Thymus (tissue), 11 donors: ENCODE measurements at regions not wholly inside any gene's neighbourhood (a gene's known extent, or its start where the extent isn't known, plus 50 kb on each side); places are given as distances from the start of the nearest gene placed in this dataset.

ENCODE experiments used
- DNase-seq, 9 donors: peaks; one replicate each; pipeline ENCODE4 v3.0.0-alpha.2; 2013; ENCODE audit warnings: low spot score in 9 of 9, low read depth in 6 of 9, missing footprints in 1 of 9
- H3K27ac ChIP-seq, 2 donors: one replicate each; pipeline ENCODE4 v1.5.1; 2013; ENCODE audit warnings: control low read depth in 1 of 2, low read depth in 1 of 2, low read length in 1 of 2, mild to moderate bottlenecking in 1 of 2, moderate library complexity in 1 of 2
- H3K27me3 ChIP-seq, 2 donors: one replicate each; pipeline ENCODE4 v1.5.1; 2013; ENCODE audit warnings: low read length in 1 of 2; ENCODE audit not compliant: control insufficient read depth in 2 of 2, insufficient read depth in 1 of 2
- H3K36me3 ChIP-seq, 2 donors: one replicate each; pipeline ENCODE4 v1.5.1; 2013; ENCODE audit warnings: low read length in 1 of 2, mild to moderate bottlenecking in 1 of 2, moderate library complexity in 1 of 2; ENCODE audit not compliant: control insufficient read depth in 2 of 2, insufficient read depth in 2 of 2
- H3K4me1 ChIP-seq, 2 donors: one replicate each; pipeline ENCODE4 v1.5.1; 2013; ENCODE audit warnings: low read length in 2 of 2; ENCODE audit not compliant: control insufficient read depth in 2 of 2, insufficient read depth in 2 of 2
- H3K4me3 ChIP-seq, 2 donors: one replicate each; pipeline ENCODE4 v1.5.1; 2013; ENCODE audit warnings: low read length in 2 of 2, control low read depth in 1 of 2, mild to moderate bottlenecking in 1 of 2
- H3K9me3 ChIP-seq, 2 donors: one replicate each; pipeline ENCODE4 v1.5.1; 2013; ENCODE audit warnings: low read length in 1 of 2, mild to moderate bottlenecking in 1 of 2; ENCODE audit not compliant: control insufficient read depth in 2 of 2, insufficient read depth in 1 of 2
- WGBS: extraction: QIAGEN DNeasy Blood & Tissue Kit; methylation state at CpG from one replicate; pipeline ENCODE4 v1.1.7; 2013; 5-methylcytosine and 5-hydroxymethylcytosine counted together
- donor health status: healthy.

- H3K9me3 ChIP-seq, result no peaks in the 10 kb centered on the region
- no peak for DNase-seq
- no peak overlapping the region for H3K4me3 ChIP-seq
- no peaks in the 10 kb centered on the region for H3K27me3 ChIP-seq
- WGBS, result 93% methylated on average over 3 of the region's 3 CpGs
- H3K4me1 ChIP-seq, result no peaks in the 10 kb centered on the region
- H3K36me3 ChIP-seq, result no peaks in the 10 kb centered on the region
- H3K27ac ChIP-seq, result no peak overlapping the region
Observed at GRCh38 chr3:36297195-36297594, 83.1 kb upstream of the STAC start.

GRCh38 chr3:36298188-36298587, 82.1 kb upstream of the STAC start:
- no peaks in the 10 kb centered on the region for H3K9me3 ChIP-seq
- DNase-seq, result no peak
- H3K27me3 ChIP-seq, result no peaks in the 10 kb centered on the region
- no peaks in the 10 kb centered on the region for H3K4me1 ChIP-seq
- WGBS, result 100% methylated on average over 1 of the region's 1 CpG
- no peaks in the 10 kb centered on the region for H3K36me3 ChIP-seq
- H3K4me3 ChIP-seq, result no peak overlapping the region
- no peak overlapping the region for H3K27ac ChIP-seq

- Histone ChIP-seq H3K9me3 (no peaks in the 10 kb centered on the region), H3K4me1 (no peaks in the 10 kb centered on the region), H3K36me3 (no peaks in the 10 kb centered on the region), H3K4me3 (no peak overlapping the region), H3K27ac (no peak overlapping the region), H3K27me3 (no peaks in the 10 kb centered on the region)
- no peak for DNase-seq
- WGBS, result 28% methylated on average over 1 of the region's 1 CpG
Observed at GRCh38 chr3:36302158-36302509, 78.2 kb upstream of the STAC start.

GRCh38 chr3:36302626-36303025, 77.7 kb upstream of the STAC start:
- WGBS, result 98% methylated on average over 1 of the region's 1 CpG

GRCh38 chr3:36303286-36303685, 77.0 kb upstream of the STAC start:
- no peaks in the 10 kb centered on the region for H3K36me3 ChIP-seq
- no peak overlapping the region for H3K27ac ChIP-seq
- DNase-seq, result no peak
- 98% methylated on average over 5 of the region's 5 CpGs for WGBS
- H3K4me3 ChIP-seq, result no peak overlapping the region
- H3K27me3 ChIP-seq, result no peaks in the 10 kb centered on the region
- no peaks in the 10 kb centered on the region for H3K4me1 ChIP-seq
- no peaks in the 10 kb centered on the region for H3K9me3 ChIP-seq

More at GRCh38 chr3:36302626-36303025, 77.7 kb upstream of the STAC start:
- H3K27me3 ChIP-seq, result no peaks in the 10 kb centered on the region
- H3K9me3 ChIP-seq, result no peaks in the 10 kb centered on the region
- no peaks in the 10 kb centered on the region for H3K4me1 ChIP-seq
- DNase-seq, result no peak
- H3K36me3 ChIP-seq, result no peaks in the 10 kb centered on the region
- H3K27ac ChIP-seq, result no peak overlapping the region
- H3K4me3 ChIP-seq, result no peak overlapping the region

- Histone ChIP-seq H3K27me3 (no peaks in the 10 kb centered on the region), H3K27ac (no peak overlapping the region), H3K36me3 (no peaks in the 10 kb centered on the region), H3K4me3 (no peak overlapping the region), H3K9me3 (no peaks in the 10 kb centered on the region), H3K4me1 (no peaks in the 10 kb centered on the region)
- WGBS, result 92% methylated on average over 1 of the region's 1 CpG
- no peak for DNase-seq
Observed at GRCh38 chr3:36305929-36306520, 74.3 kb upstream of the STAC start.

GRCh38 chr3:36309092-36309491, 71.2 kb upstream of the STAC start:
- no peak overlapping the region for H3K4me3 ChIP-seq
- H3K27me3 ChIP-seq, result no peaks in the 10 kb centered on the region
- no peaks in the 10 kb centered on the region for H3K9me3 ChIP-seq
- H3K27ac ChIP-seq, result no peak overlapping the region
- no peak for DNase-seq
- no peaks in the 10 kb centered on the region for H3K36me3 ChIP-seq
- WGBS, result 96% methylated on average over 1 of the region's 1 CpG
- H3K4me1 ChIP-seq, result no peaks in the 10 kb centered on the region

GRCh38 chr3:36312351-36312750, 68.0 kb upstream of the STAC start:
- Histone ChIP-seq H3K27me3 (no peaks in the 10 kb centered on the region), H3K4me1 (no peaks in the 10 kb centered on the region)

GRCh38 chr3:36317915-36318314, 62.4 kb upstream of the STAC start:
- Histone ChIP-seq H3K27ac (no peak overlapping the region), H3K9me3 (no peaks in the 10 kb centered on the region), H3K4me3 (no peak overlapping the region), H3K36me3 (no peaks in the 10 kb centered on the region), H3K27me3 (no peaks in the 10 kb centered on the region), H3K4me1 (no peaks in the 10 kb centered on the region)
- whole genome bisulfite sequencing, result 64% methylated on average over 3 of the region's 3 CpGs
- no peak for DNase-seq

More at GRCh38 chr3:36312351-36312750, 68.0 kb upstream of the STAC start:
- no peak for DNase-seq
- Histone ChIP-seq H3K4me3 (no peak overlapping the region), H3K27ac (no peak overlapping the region), H3K36me3 (no peaks in the 10 kb centered on the region), H3K9me3 (no peaks in the 10 kb centered on the region)
